Endothelial cell of umbilical vein (primary cell): ENCODE measurements at regions not wholly inside any gene's neighbourhood (a gene's known extent, or its start where the extent isn't known, plus 50 kb on each side); places are given as distances from the start of the nearest gene placed in this dataset.

Source experiments
- BruUV-seq: library from RNA; stranded (reverse); fragments of 400-500 nt; replicated peaks from 2 replicates; lab custom pipeline; 2021; lab: Mats Ljungman, UMichigan
- CTCF ChIA-PET: fragments of 300-600, 350-600 bp; sonication (Branson Sonifier 250); formaldehyde crosslinking; loops from one replicate; lab custom pipeline; 2021; ENCODE audit warnings: antibody characterized with exemption, inconsistent platforms; lab: Charles Lee
- POLR2A ChIA-PET: fragments of 300-600, 350-600 bp; sonication (Branson Sonifier 250); formaldehyde crosslinking; loops from one replicate; lab custom pipeline; 2021; ENCODE audit warnings: antibody characterized with exemption, inconsistent platforms; lab: Charles Lee
- DNase-seq: peaks from one replicate; pipeline ENCODE4 v3.0.0-alpha.2; 2011; ENCODE audit warnings: low read depth, low spot score
- FAIRE-seq: peaks from 2 replicates; lab custom pipeline; 2011; peaks lifted over from hg19 to GRCh38; lab: Jason Lieb, UNC
- H2AFZ ChIP-seq: 2 replicates; pipeline ENCODE4 v1.6.0; 2012; ENCODE audit warnings: low read depth, low read length, control low read depth, inconsistent platforms
- H3K27ac ChIP-seq: 2 replicates; pipeline ENCODE4 v1.5.1; 2011; ENCODE audit warnings: low read depth, mild to moderate bottlenecking, control low read depth, low read length, moderate library complexity; ENCODE audit not compliant: insufficient read depth
- H3K27me3 ChIP-seq, 2 experiments: 2 replicates each; pipeline versions ENCODE4 v1.6.0 to v1.6.1; 2011; ENCODE audit warnings: low read length in 2 of 2, mixed read lengths in 1 of 2; ENCODE audit not compliant: control insufficient read depth in 2 of 2, insufficient read depth in 2 of 2
- H3K36me3 ChIP-seq, 2 experiments: 2 replicates in 1 of 2; 3 replicates in 1 of 2; pipeline ENCODE4 v1.5.1; 2011; ENCODE audit warnings: low read length in 2 of 2, mild to moderate bottlenecking in 1 of 2, moderate library complexity in 1 of 2; ENCODE audit not compliant: control insufficient read depth in 2 of 2, insufficient read depth in 2 of 2; ENCODE audit errors: extremely low read depth in 1 of 2
- H3K4me1 ChIP-seq: 3 replicates; pipeline ENCODE4 v1.5.1; 2011; ENCODE audit warnings: mild to moderate bottlenecking, low read length; ENCODE audit not compliant: control insufficient read depth, insufficient read depth; ENCODE audit errors: extremely low read depth
- H3K4me2 ChIP-seq: 2 replicates; pipeline ENCODE4 v1.6.1; 2011; ENCODE audit warnings: low read length, control low read depth, mixed read lengths; ENCODE audit not compliant: insufficient read depth
- H3K4me3 ChIP-seq, 3 experiments: fragments of 200-600 bp in 1 of 3; sonication (generic), shearing (Covaris generic) in 1 of 3; replicated peaks in 1 of 3; 2 replicates each; pipeline ENCODE4 v1.5.1; 2011 to 2016; ENCODE audit warnings: control low read depth in 3 of 3, low read length in 3 of 3, mild to moderate bottlenecking in 2 of 3, inconsistent platforms in 1 of 3, low read depth in 1 of 3, moderate library complexity in 1 of 3; ENCODE audit not compliant: insufficient read depth in 1 of 3
- H3K79me2 ChIP-seq: 2 replicates; pipeline ENCODE4 v1.6.0; 2012; ENCODE audit warnings: low read length, inconsistent platforms; ENCODE audit not compliant: control insufficient read depth, insufficient read depth
- H3K9ac ChIP-seq: replicated peaks from 2 replicates; pipeline ENCODE3; 2011; ENCODE audit warnings: low read length, control low read depth; ENCODE audit not compliant: insufficient read depth; ENCODE audit errors: extremely low read depth
- H3K9me1 ChIP-seq: replicated peaks from 3 replicates; pipeline ENCODE4 v1.6.0; 2011; ENCODE audit warnings: mild to moderate bottlenecking, low read length; ENCODE audit not compliant: control insufficient read depth, insufficient read depth; ENCODE audit errors: extremely low read depth
- H3K9me3 ChIP-seq: replicated peaks from 2 replicates; pipeline ENCODE4 v1.5.1; 2012; ENCODE audit warnings: low read length, inconsistent platforms; ENCODE audit not compliant: control insufficient read depth, insufficient read depth
- H4K20me1 ChIP-seq: replicated peaks from 2 replicates; pipeline ENCODE3; 2011; ENCODE audit warnings: mild to moderate bottlenecking, low read length; ENCODE audit not compliant: control insufficient read depth, insufficient read depth; ENCODE audit errors: extremely low read depth
- CTCF ChIP-seq, 2 donors: IDR thresholded peaks; 1 replicate in 1 of 2; 2 replicates in 1 of 2; pipeline ENCODE4 v1.5.1; 2011; ENCODE audit warnings: low read length in 2 of 2, mild to moderate bottlenecking in 2 of 2, moderate library complexity in 2 of 2, control low read depth in 1 of 2, inconsistent platforms in 1 of 2, low read depth in 1 of 2; ENCODE audit not compliant: insufficient read depth in 1 of 2; ENCODE audit errors: extremely low read depth in 1 of 2
- EZH2 ChIP-seq: IDR thresholded peaks from 2 replicates; pipeline ENCODE4 v1.6.1; 2012; ENCODE audit warnings: borderline replicate concordance, low read depth, mild to moderate bottlenecking, moderate library complexity, low read length, inconsistent platforms; ENCODE audit not compliant: severe bottlenecking
- FOS ChIP-seq: IDR thresholded peaks from 2 replicates; pipeline ENCODE4 v1.6.1; 2011; ENCODE audit warnings: mild to moderate bottlenecking, low read length, moderate library complexity, borderline replicate concordance; ENCODE audit not compliant: insufficient read depth
- GATA2 ChIP-seq: IDR thresholded peaks from 2 replicates; pipeline ENCODE4 v1.7.0; 2011; ENCODE audit warnings: low read depth, mild to moderate bottlenecking, moderate library complexity, mixed read lengths, low read length; ENCODE audit not compliant: insufficient read length, insufficient read depth
- JUN ChIP-seq: IDR thresholded peaks from 2 replicates; pipeline ENCODE4 v1.6.1; 2011; ENCODE audit warnings: borderline replicate concordance, low read depth; ENCODE audit not compliant: insufficient read length, insufficient read depth
- MAX ChIP-seq: IDR thresholded peaks from 2 replicates; pipeline ENCODE4 v1.6.1; 2011; ENCODE audit not compliant: insufficient read depth, insufficient read length
- MYC ChIP-seq: IDR thresholded peaks from one replicate; pipeline ENCODE4 v1.6.1; 2011; ENCODE audit warnings: mild to moderate bottlenecking, low read depth, low read length
- POLR2A ChIP-seq: IDR thresholded peaks from 2 replicates; pipeline ENCODE4 v1.6.1; 2012; ENCODE audit warnings: low read depth, mild to moderate bottlenecking, control low read depth, low read length
- POLR2AphosphoS5 ChIP-seq: IDR thresholded peaks from 2 replicates; pipeline ENCODE4 v1.6.1; 2012; ENCODE audit warnings: low read depth, mild to moderate bottlenecking, control low read depth, low read length, moderate library complexity; ENCODE audit not compliant: insufficient read depth
- dilution Hi-C: fragments of 300-500 bp; cut with MboI; formaldehyde crosslinking; loops from one replicate; pipeline ENCODE4 v1.15.0; 2019; ENCODE audit warnings: low sequenced_read_pairs; ENCODE audit not compliant: extremely low pct_ligation_motif_present
- intact Hi-C: fragments of 100-400 bp; cut with micrococcal nuclease; formaldehyde crosslinking; loops from one replicate; pipeline ENCODE4 v1.10.0; 2022

- H3K9me1 ChIP-seq = no peaks in the 10 kb centered on the region
- H2AFZ ChIP-seq = no peak overlapping the region
- H3K27ac ChIP-seq = no peak overlapping the region
- dilution Hi-C loops (no loop called here), intact Hi-C loops (no loop called here)
- ChIA-PET CTCF (no interaction called here), POLR2A (no interaction called here)
- FAIRE-seq (no peak), DNase-seq (no peak)
- no peaks in the 10 kb centered on the region for H4K20me1 ChIP-seq
- H3K9me3 ChIP-seq = no peaks in the 10 kb centered on the region
- H3K9ac ChIP-seq = no peak overlapping the region
- H3K4me3 ChIP-seq = no peak overlapping the region
- H3K4me1 ChIP-seq = no peaks in the 10 kb centered on the region
- no peak overlapping the region for H3K4me2 ChIP-seq
- no peaks in the 10 kb centered on the region for H3K27me3 ChIP-seq
- H3K79me2 ChIP-seq = no peaks in the 10 kb centered on the region
- BruUV-seq = no TSS peak
- no peaks in the 10 kb centered on the region for H3K36me3 ChIP-seq
- TF ChIP-seq MYC (no peak), EZH2 (no peak), FOS (no peak), POLR2A (no peak), GATA2 (no peak), MAX (no peak), POLR2AphosphoS5 (no peak), CTCF (IDR thresholded peaks at IDR 0.05; ENCODE audit: extremely low read depth in 1 of 2, insufficient read depth in 1 of 2, low read depth in 1 of 2, low read length in 2 of 2) (no peak), JUN (no peak)
Measured at GRCh38 chr13:39930544-39931444, 275.3 kb downstream of the COG6 start.
